Activated T-helper 1 cell treated with Interleukin-2 at 50 U/mL for 16 hours (primary cell): ENCODE measurements at regions not wholly inside any gene's neighbourhood (a gene's known extent, or its start where the extent isn't known, plus 50 kb on each side); places are given as distances from the start of the nearest gene placed in this dataset.

Experiments used
- DNase-seq: peaks from one replicate; pipeline ENCODE4 v3.0.0-alpha.2; 2020; ENCODE audit warnings: low read depth

DNA sequence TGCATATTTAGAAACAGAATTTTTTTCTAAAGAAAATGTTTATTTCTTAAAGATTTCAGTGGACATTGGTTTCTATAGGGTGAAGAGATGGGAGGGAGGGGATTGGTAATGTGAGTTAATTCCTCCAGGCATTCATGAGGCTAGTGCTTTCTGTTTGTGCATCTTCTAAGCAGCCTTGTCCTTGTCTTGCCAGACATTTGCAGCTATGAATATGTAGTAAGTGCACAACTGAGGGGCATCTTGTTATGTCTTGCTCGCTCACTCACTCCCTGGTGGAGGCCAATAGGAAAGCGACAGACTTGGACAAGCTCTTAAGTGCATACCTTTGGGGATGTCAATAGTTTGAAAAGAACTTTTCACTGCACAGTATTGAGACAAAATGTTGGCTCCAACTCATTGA is 92.5 kb upstream of the ATP10A start:
- no peak for DNase-seq

DNA sequence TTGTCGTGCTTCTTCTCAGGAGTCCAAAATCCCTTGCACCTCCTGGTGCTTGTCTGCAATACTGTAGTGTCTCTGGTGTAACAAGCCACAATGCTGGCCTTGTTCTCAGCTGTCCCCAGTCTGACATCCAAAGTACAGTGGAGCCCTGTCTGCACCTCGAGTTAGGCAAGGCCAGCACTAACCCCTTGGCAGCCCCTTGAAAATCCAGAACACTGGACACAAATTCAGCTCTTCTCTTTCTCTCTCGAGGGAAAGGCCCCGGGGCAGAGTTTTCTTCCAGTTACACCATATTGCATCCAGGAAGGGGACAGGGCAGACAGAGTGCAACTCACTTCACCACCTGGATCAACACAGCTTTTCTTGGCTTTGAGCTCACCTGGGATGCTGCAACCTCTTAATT is 91.3 kb upstream of the ATP10A start:
- DNase-seq, result no peak

DNA sequence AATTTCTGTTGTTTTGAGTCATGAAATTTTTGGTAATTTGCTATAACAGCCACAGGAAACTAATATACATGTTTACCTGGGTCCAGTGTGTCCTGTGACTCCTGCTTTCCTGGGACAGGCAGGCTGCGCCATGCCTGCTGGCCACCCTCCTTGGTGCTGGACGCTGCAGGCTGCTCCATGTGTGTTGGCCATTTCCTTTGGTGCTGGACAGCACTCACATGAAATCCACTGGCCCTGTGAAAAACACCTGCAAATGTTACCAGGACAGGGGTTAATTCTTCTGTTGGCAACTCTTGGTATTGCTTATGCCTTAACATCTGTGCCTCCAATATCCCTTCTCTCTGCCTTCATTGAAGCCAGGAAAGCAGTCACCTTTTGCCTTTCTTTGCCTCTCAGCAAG is 86.9 kb upstream of the ATP10A start:
- DNase-seq, result no peak

DNA sequence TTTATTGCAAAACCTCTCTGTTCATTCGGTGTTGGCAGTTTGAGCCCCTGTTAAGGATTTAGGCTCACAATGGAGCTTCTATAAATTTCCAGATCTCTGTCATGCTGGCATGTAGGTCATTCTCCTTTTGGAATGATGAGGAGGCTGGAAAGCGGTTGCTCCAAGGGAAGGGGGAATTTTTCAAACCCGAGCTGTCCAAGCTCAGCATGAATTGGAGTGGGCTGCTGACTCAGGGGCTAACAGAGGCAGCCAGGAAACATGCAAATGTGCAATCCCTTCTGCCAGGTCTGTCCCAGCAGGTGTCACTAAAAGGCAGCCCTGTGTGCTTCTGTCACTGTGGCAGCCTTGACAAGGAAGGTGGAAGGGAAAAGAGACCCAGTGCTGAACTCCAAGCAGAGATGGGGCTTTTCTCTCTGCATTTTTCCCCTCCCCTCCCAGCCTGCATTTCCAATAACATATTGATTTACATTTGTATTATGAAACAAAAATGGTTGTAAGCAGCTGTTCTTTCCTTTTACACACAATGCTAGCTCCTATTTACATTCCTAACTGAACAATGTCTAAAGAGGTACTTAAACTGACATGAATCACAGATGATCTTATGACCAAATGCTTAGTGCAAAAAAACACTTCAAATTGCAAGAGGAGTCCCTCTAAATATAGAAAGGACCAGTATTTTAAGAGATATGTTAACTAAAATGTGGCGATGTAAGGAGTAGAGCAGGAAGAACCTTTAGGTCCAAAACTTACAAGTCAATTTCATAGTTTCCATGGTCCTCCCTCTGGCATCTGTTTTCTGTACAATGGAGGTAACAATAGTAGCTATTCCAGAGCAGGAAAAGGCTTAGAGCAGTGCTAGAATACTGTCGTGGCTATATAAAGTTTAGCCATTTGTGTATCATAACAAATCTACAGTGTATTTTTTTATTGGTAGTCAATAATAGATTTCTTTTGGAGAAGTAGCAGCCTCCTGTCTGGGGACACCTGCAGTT is 84.5 kb upstream of the ATP10A start:
- no peak for DNase-seq

DNA sequence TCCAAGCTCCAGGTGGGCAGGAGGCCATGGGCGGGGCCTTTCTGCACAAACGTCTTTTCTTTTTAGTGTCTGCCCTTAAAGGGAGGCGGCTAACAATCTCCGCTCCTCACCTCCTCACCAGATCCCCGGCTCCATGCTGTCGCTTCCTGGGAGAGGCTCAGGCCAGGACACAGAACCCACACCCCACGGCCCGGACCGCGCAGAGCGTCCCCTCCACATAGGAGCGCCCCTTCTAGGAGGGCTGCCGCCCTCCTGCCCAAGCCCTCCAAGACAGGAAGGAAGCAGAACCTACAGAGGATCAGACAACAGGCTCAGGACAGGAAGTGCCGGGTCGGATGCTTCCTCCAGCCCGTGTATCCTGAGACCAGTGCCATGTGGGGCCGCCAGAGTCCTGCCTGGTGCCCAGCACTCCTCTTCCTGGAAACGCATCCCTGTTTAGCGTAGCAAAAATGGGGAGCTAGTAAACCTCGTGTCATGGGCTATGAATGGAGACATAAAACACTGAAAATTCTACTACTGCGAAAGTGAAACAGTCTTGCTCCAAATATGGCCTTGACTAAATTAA is 83.2 kb upstream of the ATP10A start:
- DNase-seq, result no peak

DNA sequence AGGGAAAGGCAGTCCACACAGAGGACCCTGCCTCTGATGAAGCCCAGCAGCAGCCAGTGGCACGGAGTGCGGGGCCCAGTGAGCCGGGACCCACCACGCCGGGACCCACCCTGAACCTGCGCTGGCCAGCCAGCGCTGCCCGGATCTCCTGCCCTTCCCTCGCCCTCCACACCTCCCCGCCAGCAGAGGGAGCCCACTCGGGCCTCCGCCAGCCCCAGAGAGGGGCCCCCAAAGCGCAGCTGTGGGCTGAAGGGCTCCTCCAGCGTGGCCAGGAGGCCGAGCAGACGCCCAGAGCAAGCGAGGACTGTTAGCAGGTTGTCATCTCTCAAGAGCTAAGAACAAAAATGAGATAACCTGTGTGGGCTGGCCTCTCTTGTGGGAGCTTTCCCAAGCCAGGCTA is 81.3 kb upstream of the ATP10A start:
- no peak for DNase-seq

DNA sequence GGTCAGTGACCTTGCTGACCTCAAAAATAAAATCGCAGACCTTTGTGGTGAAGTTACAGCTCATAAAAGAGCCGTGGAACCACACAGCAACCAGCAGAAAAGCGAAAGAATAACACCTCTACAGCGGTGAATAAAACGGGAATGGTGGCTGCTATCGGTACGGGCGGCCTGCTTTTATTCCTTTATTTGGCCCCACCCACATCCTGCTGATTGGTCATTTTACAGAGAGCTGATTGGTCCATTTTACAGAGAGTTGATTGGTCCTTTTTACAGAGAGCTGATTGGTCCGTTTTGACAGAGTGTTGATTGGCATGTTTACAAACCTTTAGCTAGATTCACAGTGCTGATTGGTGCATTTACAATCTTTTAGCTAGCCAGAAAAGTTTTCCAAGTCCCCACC is 80.7 kb upstream of the ATP10A start:
- DNase-seq, result no peak

DNA sequence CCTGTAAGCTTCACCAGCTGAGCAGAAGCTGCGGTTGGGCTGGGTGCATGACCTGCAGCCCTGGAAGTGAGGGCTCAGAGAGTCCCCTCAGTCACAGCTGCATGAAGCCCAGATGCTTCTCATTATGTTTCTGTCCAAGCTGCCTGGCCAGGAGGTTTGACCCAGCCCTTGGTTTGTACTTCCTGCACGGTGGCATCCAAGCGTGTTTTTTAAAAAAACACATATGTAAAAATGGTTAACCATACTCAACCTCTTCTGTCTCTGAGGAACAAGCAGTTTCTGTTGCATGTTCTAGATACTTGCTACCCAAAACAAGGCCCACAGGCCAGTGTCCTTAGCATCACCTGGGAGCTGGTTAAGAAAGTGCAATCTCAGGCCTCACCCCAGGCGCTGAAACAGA is 76.0 kb upstream of the ATP10A start:
- DNase-seq, result no peak

DNA sequence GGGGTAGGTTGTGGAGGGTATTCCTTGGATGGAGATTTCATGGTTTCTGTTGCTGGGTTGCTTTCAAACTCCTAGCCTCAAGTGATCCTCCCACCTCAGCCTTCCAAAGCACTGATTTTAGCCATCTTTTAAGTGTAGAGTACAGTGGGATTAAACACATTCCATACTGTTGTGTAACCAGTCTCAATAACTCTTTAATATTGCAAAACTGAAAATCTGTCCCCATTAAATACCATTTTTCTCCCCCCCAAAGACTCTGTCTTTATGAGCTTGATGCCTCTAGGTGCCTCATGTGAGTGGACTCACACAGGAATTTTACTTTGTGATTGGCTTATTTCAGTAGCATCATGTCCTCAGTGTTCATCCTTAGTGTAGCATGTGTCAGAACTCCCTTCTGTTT is 74.7 kb upstream of the ATP10A start:
- no peak for DNase-seq

DNA sequence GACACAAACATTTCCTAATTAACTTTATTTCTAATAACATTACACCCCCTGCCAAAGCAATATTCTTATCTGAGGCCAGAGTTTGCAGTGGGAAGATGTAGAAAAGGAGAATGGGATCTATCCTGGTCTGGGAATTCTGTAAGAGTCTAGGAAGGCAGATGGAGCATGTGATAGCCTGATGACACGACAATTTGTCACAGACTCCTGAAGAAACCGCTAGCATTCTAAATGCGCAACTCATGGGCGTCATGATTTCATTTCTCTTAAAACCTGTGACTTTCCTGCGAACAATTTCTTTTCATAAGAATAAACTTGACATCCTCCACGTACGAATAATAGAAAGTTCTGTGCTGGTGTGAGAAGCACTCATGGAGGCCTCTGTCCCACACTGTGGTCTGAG is 72.9 kb upstream of the ATP10A start:
- no peak for DNase-seq

DNA sequence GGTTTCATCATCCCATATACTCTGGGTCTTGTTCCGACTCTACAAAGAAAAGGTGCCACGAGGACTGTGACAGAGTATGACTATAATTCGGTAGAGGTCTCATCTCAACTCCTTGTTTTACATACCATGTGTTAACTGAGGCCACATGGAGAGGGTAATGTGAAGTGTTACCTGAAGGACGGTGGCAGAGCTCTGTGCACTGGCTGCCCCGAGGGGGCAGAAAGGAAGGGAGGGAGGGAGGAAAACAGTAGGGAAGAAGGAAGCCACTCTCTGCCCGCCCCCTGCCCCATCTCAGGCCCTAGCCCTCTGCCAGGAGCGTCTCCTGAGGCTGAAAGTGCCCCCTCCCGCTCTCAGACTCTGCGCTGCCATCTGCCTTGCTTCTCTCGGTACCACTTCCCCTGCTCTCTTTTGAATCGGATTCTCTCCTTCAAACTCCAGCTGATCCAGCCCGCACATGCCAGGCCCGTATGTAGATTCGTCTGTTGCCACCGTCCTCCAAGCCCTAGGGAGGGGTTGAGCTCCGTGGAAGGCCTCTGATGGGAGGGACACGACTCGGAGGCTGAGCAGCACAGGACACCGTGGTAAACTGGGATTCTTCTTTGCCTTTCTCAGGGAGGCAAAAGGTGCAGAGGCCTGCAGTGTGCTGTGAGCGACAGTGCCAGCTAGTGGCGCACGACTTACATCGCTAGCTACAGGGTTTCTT is 70.5 kb upstream of the ATP10A start:
- peak; percentile 45 for DNase-seq

DNA sequence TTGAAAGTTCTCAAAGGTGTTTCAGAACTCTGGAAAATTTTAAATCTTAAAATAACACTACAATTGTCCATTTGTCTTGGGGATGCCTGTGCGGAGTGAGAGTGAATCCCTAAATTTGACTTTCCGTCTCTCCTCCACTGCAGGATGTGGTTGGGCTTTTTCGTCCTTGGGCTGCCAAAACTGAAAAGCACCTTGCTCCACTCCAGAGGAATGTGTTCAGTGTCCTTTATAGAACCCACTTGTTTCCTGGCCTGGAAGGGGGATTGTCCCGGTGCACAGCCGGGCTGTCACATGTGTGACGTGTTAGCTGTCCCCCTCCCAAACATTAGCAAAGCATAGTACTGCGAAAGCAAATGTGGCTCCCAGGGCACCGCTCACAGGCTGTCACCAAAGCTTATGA is 69.6 kb upstream of the ATP10A start:
- DNase-seq, result no peak

DNA sequence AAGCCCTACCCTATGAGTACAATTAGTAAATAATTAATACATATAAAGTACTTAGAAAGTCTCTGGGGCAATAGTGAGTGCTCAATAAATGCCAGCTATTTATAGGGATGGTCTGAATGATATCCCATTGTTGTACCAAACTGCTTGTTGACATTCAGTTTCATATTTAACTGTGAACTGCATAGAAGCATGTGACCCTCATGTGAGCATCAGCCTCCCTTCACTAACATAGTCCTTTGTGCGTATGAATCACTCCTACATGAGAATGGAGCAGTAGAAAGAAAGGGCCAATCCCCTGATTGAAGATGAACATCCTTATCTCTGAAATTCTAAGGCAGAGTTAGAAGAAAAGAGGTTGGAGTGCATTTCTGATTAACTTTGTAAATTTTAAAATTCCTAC is 68.7 kb upstream of the ATP10A start:
- no peak for DNase-seq

DNA sequence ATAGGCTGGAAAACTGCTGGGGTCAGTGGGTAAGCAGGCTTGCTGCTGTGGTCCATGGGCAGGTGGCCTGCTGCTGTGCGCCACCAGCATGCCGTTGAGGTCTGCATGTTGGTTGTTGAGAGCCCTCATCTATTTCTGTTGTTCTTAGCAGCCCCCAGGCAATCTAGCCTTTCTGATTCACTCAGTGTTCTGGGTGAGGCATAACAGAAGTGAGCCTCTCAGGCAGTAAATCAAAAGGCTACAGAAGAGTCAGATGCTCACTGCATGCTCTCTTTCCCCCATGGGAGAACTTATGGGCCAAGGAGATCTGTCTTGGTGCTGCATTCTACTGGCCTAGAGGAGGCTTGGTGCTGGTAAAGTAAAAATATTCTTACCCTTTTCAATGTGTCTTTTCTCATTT is 67.8 kb upstream of the ATP10A start:
- DNase-seq, result no peak
